Mammary epithelial cell (primary cell): ENCODE measurements at regions not wholly inside any gene's neighbourhood (a gene's known extent, or its start where the extent isn't known, plus 50 kb on each side); places are given as distances from the start of the nearest gene placed in this dataset.

Experiments used
- CTCF ChIP-seq, 2 donors: IDR thresholded peaks in 1 of 2; conservative IDR thresholded peaks in 1 of 2; 2 replicates each; pipeline ENCODE4 v1.5.1; 2011 to 2012; ENCODE audit warnings: inconsistent platforms in 2 of 2, low read length in 2 of 2, mild to moderate bottlenecking in 2 of 2, control low read depth in 1 of 2, low read depth in 1 of 2; ENCODE audit not compliant: insufficient read depth in 1 of 2; ENCODE audit errors: extremely low read depth in 1 of 2
- EZH2 ChIP-seq: IDR thresholded peaks from 2 replicates; pipeline ENCODE4 v1.6.1; 2012; ENCODE audit warnings: low read length, inconsistent platforms, borderline replicate concordance

DNA sequence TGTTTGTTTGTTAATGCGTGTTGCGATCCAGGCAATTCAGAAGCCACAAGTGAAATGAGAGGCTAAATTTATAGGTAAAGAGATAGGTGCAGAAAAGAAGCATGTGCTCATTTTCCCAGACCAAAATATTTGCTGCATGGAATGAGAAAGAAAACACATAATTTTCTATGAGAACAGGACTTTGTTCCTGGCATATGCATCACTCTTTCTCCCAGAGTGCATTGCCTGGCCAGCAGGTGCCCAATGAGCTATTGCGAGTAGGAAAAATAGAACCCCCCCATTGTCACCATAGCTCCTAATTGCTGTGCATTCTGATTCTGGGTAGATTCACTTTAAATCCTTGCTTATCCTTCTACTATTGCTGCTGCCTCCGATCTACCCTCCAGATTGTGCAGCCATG, 410.4 kb downstream of the PMP22 start:
- TF ChIP-seq CTCF (conservative IDR thresholded peaks at IDR 0.05 in 1 of 2, IDR thresholded peaks at IDR 0.05 in 1 of 2; ENCODE audit: extremely low read depth in 1 of 2, insufficient read depth in 1 of 2, low read depth in 1 of 2, low read length in 2 of 2): no peak
- TF ChIP-seq EZH2: no peak
